Left cardiac atrium (tissue), 4 donors: ENCODE measurements at regions not wholly inside any gene's neighbourhood (a gene's known extent, or its start where the extent isn't known, plus 50 kb on each side); places are given as distances from the start of the nearest gene placed in this dataset.
"Not testable (repeated sequence)": the region's sequence is repeated elsewhere in the genome, so short reads cannot be mapped to it uniquely, and the experiment has no call there.

Experiments used
- ATAC-seq, 2 donors: fragments of 200-7000 bp; cut with Tn5 transposase; one replicate each; pipeline ENCODE4 v1.9.1; 2020; ENCODE audit warnings: mild to moderate bottlenecking in 2 of 2, moderate library complexity in 2 of 2
- DNase-seq: peaks from one replicate; pipeline ENCODE4 v3.0.0-alpha.2; 2020
- intact Hi-C, 2 donors: fragments of 100-400 bp; cut with DNase I; formaldehyde crosslinking; loops; one replicate each; pipeline versions ENCODE4 v1.14.1 to v1.15.1; 2022 to 2023
- donor health status: DM: no; HTN: yes; CAD: no.
- donor health status: DM: no; HTN: yes; CAD: no; lungs with severe emphysema.
- donor health status: DM: yes; HTN: yes; CAD: no.
- donor health status: Dilated cardiomyopathy.

GRCh38 chr5:82560969-82561368, 282.8 kb upstream of the RPS23 start:
- DNase-seq (no peak), ATAC-seq (no peak)
- intact Hi-C loops, result no loop called here

GRCh38 chr5:82560561-82560960, 282.4 kb upstream of the RPS23 start:
- ATAC-seq (no peak), DNase-seq (no peak)
- intact Hi-C loops, result no loop called here

GRCh38 chr5:82551840-82552385, 273.8 kb upstream of the RPS23 start:
- peak in 1 of 2 donors; percentile 40 for ATAC-seq

GRCh38 chr5:82551192-82551591, 273.0 kb upstream of the RPS23 start:
- intact Hi-C loops, result no loop called here
- no peak for DNase-seq
- ATAC-seq, result peak in 1 of 2 donors; percentile 54

More at GRCh38 chr5:82551840-82552385, 273.8 kb upstream of the RPS23 start:
- intact Hi-C loops, result no loop called here
- no peak for DNase-seq

- no peak for DNase-seq
Measured at GRCh38 chr5:82549263-82549662, 271.1 kb upstream of the RPS23 start.

GRCh38 chr5:82544004-82544403, 265.9 kb upstream of the RPS23 start:
- no peak for DNase-seq
- ATAC-seq, result no peak
- intact Hi-C loops, result no loop called here

More at GRCh38 chr5:82549263-82549662, 271.1 kb upstream of the RPS23 start:
- ATAC-seq, result peak in 1 of 2 donors; percentile 24
- intact Hi-C loops, result no loop called here

- intact Hi-C loops, result no loop called here
- DNase-seq, result no peak
- no peak for ATAC-seq
Measured at GRCh38 chr5:82540301-82540700, 262.1 kb upstream of the RPS23 start.

GRCh38 chr5:82538339-82539034, 260.3 kb upstream of the RPS23 start:
- intact Hi-C loops, result no loop called here
- ATAC-seq (peak; percentile 41 to 54), DNase-seq (no peak)

- intact Hi-C loops, result no loop called here
- DNase-seq (no peak), ATAC-seq (peak in 1 of 2 donors; percentile 19)
Measured at GRCh38 chr5:82537687-82538306, 259.6 kb upstream of the RPS23 start.

GRCh38 chr5:82534986-82535385, 256.8 kb upstream of the RPS23 start:
- no peak for ATAC-seq
- intact Hi-C loops, result no loop called here

GRCh38 chr5:82532075-82532474, 253.9 kb upstream of the RPS23 start:
- intact Hi-C loops, DNase-seq, ATAC-seq: not testable (repeated sequence)

More at GRCh38 chr5:82534986-82535385, 256.8 kb upstream of the RPS23 start:
- no peak for DNase-seq

- DNase-seq (no peak), ATAC-seq (no peak)
- intact Hi-C loops, result no loop called here
Measured at GRCh38 chr5:82526540-82526939, 248.4 kb upstream of the RPS23 start.

- ATAC-seq, result no peak
- DNase-seq, result no peak
- intact Hi-C loops, result no loop called here
Measured at GRCh38 chr5:82525626-82526025, 247.5 kb upstream of the RPS23 start.

- ATAC-seq, result no peak
- no peak for DNase-seq
- intact Hi-C loops, result no loop called here
Measured at GRCh38 chr5:82523633-82524032, 245.5 kb upstream of the RPS23 start.

GRCh38 chr5:82522897-82523296, 244.7 kb upstream of the RPS23 start:
- ATAC-seq, result no peak
- intact Hi-C loops, result no loop called here
- no peak for DNase-seq

GRCh38 chr5:82521431-82522051, 243.4 kb upstream of the RPS23 start:
- intact Hi-C loops, result no loop called here

GRCh38 chr5:82519558-82519957, 241.4 kb upstream of the RPS23 start:
- ATAC-seq, result no peak
- intact Hi-C loops, result no loop called here

More at GRCh38 chr5:82521431-82522051, 243.4 kb upstream of the RPS23 start:
- no peak for ATAC-seq
- no peak for DNase-seq

GRCh38 chr5:82517544-82518075, 239.5 kb upstream of the RPS23 start:
- no peak for ATAC-seq
- intact Hi-C loops, result no loop called here

More at GRCh38 chr5:82519558-82519957, 241.4 kb upstream of the RPS23 start:
- no peak for DNase-seq

GRCh38 chr5:82513738-82514137, 235.6 kb upstream of the RPS23 start:
- intact Hi-C loops, result no loop called here
- no peak for DNase-seq
- no peak for ATAC-seq

More at GRCh38 chr5:82517544-82518075, 239.5 kb upstream of the RPS23 start:
- DNase-seq, result no peak

- ATAC-seq (no peak), DNase-seq (no peak)
- intact Hi-C loops, result no loop called here
Measured at GRCh38 chr5:82512025-82512424, 233.9 kb upstream of the RPS23 start.
